GM18505 (cell line): ENCODE measurements at regions not wholly inside any gene's neighbourhood (a gene's known extent, or its start where the extent isn't known, plus 50 kb on each side); places are given as distances from the start of the nearest gene placed in this dataset.
"Not testable (repeated sequence)": the region's sequence is repeated elsewhere in the genome, so short reads cannot be mapped to it uniquely, and the experiment has no call there.

Source experiments
- ATAC-seq: cut with Tn5 transposase; IDR thresholded peaks from one replicate; pipeline ENCODE4 v1.9.1; 2021; ENCODE audit not compliant: unreplicated experiment
- POLR2A ChIP-seq: IDR thresholded peaks from 4 replicates; pipeline ENCODE4 v1.6.1; 2011; ENCODE audit warnings: borderline replicate concordance; ENCODE audit not compliant: insufficient read depth, insufficient read length; ENCODE audit errors: extremely low read depth

GRCh38 chr16:61050547-61050946, 985.7 kb downstream of the CDH8 start:
- no peak for ATAC-seq
- TF ChIP-seq POLR2A, result no peak

- no peak for TF ChIP-seq POLR2A
- ATAC-seq, result no peak
These were observed 990.3 kb downstream of the CDH8 start for GRCh38 chr16:61045931-61046330.

- TF ChIP-seq POLR2A, result no peak
- ATAC-seq, result no peak
These were observed 993.5 kb downstream of the CDH8 start for GRCh38 chr16:61042737-61043136.

GRCh38 chr16:61030616-61031015, 1005.6 kb downstream of the CDH8 start:
- no peak for TF ChIP-seq POLR2A
- ATAC-seq, result no peak

GRCh38 chr16:61024180-61024900, 1011.9 kb downstream of the CDH8 start:
- ATAC-seq, result no peak
- no peak for TF ChIP-seq POLR2A

GRCh38 chr16:61014869-61015268, 1021.4 kb downstream of the CDH8 start:
- no peak for ATAC-seq
- no peak for TF ChIP-seq POLR2A

- no peak for ATAC-seq
- no peak for TF ChIP-seq POLR2A
These were observed 1028.5 kb downstream of the CDH8 start for GRCh38 chr16:61007694-61008093.

GRCh38 chr16:61005952-61006351, 1030.3 kb downstream of the CDH8 start:
- TF ChIP-seq POLR2A, result no peak
- ATAC-seq, result no peak

GRCh38 chr16:61002479-61003204, 1033.6 kb downstream of the CDH8 start:
- no peak for TF ChIP-seq POLR2A
- ATAC-seq, result no peak

- no peak for ATAC-seq
- TF ChIP-seq POLR2A, result no peak
These were observed 1044.4 kb downstream of the CDH8 start for GRCh38 chr16:60991886-60992285.

GRCh38 chr16:60989592-60989991, 1046.6 kb downstream of the CDH8 start:
- no peak for ATAC-seq
- TF ChIP-seq POLR2A, result no peak

GRCh38 chr16:60979119-60979518, 1057.1 kb downstream of the CDH8 start:
- TF ChIP-seq POLR2A, result no peak
- ATAC-seq, result no peak

GRCh38 chr16:60949800-60950199, 1086.4 kb downstream of the CDH8 start:
- TF ChIP-seq POLR2A, result no peak
- no peak for ATAC-seq

GRCh38 chr16:60945225-60945624, 1091.0 kb downstream of the CDH8 start:
- no peak for ATAC-seq
- no peak for TF ChIP-seq POLR2A

GRCh38 chr16:60936189-60936588, 1100.0 kb downstream of the CDH8 start:
- ATAC-seq, result not testable (repeated sequence)
